Thyroid gland (tissue), 4 donors: ENCODE measurements at regions not wholly inside any gene's neighbourhood (a gene's known extent, or its start where the extent isn't known, plus 50 kb on each side); places are given as distances from the start of the nearest gene placed in this dataset.
"Not testable (repeated sequence)": the region's sequence is repeated elsewhere in the genome, so short reads cannot be mapped to it uniquely, and the experiment has no call there.

Experiments
- DNase-seq, 2 donors: peaks; one replicate each; pipeline ENCODE4 v3.0.0-alpha.2; 2019
- H3K27ac ChIP-seq, 3 donors: fragments of 200-600 bp; sonication (generic); 1 replicate in 2 of 3; 2 replicates in 1 of 3; pipeline ENCODE4 v1.5.1; 2016 to 2019; ENCODE audit warnings: mild to moderate bottlenecking in 1 of 3, moderate library complexity in 1 of 3
- H3K27me3 ChIP-seq: fragments of 200-600 bp; sonication (generic); one replicate; pipeline ENCODE4 v1.5.1; 2019
- H3K36me3 ChIP-seq, 2 donors: fragments of 200-600 bp; sonication (generic); one replicate each; pipeline ENCODE4 v1.5.1; 2016 to 2019
- H3K4me1 ChIP-seq, 2 donors: fragments of 200-600 bp; sonication (generic); one replicate each; pipeline ENCODE4 v1.5.1; 2017 to 2019
- H3K4me3 ChIP-seq, 3 donors: fragments of 200-600 bp; sonication (generic); replicated peaks in 1 of 3; 1 replicate in 2 of 3; 2 replicates in 1 of 3; pipeline ENCODE4 v1.5.1; 2016; ENCODE audit warnings: mild to moderate bottlenecking in 1 of 3
- H3K9me3 ChIP-seq: fragments of 200-600 bp; sonication (generic); one replicate; pipeline ENCODE4 v1.5.1; 2017
- CTCF ChIP-seq, 6 experiments: fragments of 200-600 bp in 3 of 6; fragments of 450-650 bp in 3 of 6; sonication (generic) in 3 of 6; IDR thresholded peaks; one replicate each; pipeline ENCODE4 v1.5.1; 2016 to 2019; ENCODE audit warnings: antibody characterized with exemption in 6 of 6, mild to moderate bottlenecking in 2 of 6, inconsistent platforms in 1 of 6, moderate library complexity in 1 of 6
- POLR2A ChIP-seq, 2 donors: fragments of 450-650 bp; IDR thresholded peaks; one replicate each; pipeline ENCODE4 v1.6.1; 2017; ENCODE audit warnings: antibody characterized with exemption in 2 of 2, mild to moderate bottlenecking in 2 of 2, moderate library complexity in 1 of 2
- WGBS, 2 donors: methylation state at CpG; one replicate each; pipeline ENCODE4 v1.1.5; 2017; 5-methylcytosine and 5-hydroxymethylcytosine counted together
- intact Hi-C: fragments of 100-400 bp; cut with DNase I; formaldehyde crosslinking; loops from one replicate; pipeline ENCODE4 v1.15.1; 2023

DNA sequence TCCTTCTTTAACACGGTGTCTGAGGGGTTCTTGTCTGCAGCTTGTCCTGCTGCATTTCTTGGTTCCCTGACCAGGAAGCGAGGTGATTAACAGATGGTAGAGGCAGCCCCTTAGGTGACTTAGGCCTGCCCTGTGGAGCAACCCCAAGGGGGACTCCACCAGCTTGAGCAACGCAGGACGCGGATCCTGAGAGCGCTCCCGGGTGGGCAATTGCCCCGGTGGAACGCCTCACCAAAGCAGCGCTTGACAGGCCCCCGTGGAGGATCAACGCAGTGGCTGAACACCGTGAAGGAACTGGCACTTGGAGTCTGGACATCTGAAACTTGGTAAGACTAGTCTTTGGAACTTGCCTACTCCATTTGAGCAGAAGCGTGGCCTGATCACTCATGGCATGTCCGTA is 272.9 kb upstream of the ATXN7L3B start:
- H3K9me3 ChIP-seq: no peaks in the 10 kb centered on the region
- 92 to 93% methylated on average over 15 of the region's 15 CpGs for WGBS, 2 donors
- H3K4me1 ChIP-seq: no peaks in the 10 kb centered on the region
- H3K27ac ChIP-seq: no peak overlapping the region
- intact Hi-C loops: no loop called here
- H3K4me3 ChIP-seq: no peak overlapping the region
- H3K36me3 ChIP-seq: no peaks in the 10 kb centered on the region
- TF ChIP-seq CTCF (IDR thresholded peaks at IDR 0.05): no peak
- no peak for TF ChIP-seq POLR2A (IDR thresholded peaks at IDR 0.05)
- DNase-seq: no peak
- H3K27me3 ChIP-seq: no peaks in the 10 kb centered on the region

GRCh38 chr12:74269355-74269754 is 268.3 kb upstream of the ATXN7L3B start:
- H3K36me3 ChIP-seq: not testable (repeated sequence)

DNA sequence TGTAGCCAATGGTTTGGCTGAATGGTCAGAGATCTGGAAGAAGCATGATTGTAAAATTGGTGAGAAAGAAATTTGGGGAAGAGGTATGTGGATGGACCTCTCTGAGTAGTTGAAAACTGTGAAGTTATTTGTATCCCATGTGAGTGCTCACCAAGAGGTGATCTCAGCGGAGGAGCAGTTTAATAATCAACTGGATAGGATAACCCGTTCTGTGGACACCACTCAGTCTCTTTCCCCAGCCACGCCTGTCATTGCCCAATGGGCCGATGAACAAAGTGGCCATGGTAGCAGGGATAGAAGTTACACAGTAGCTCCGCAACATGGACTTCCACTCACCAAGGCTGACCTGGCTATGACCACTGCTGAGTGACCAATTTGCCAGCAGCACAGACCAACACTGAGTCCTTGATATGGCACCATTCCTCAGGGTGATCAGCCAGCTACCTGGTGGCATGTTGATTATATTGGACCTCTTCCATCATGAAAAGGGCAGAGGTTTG is 257.4 kb upstream of the ATXN7L3B start:
- WGBS, 2 donors: 85 to 93% methylated on average over 4 to 5 of the region's 5 CpGs
- intact Hi-C loops: no loop called here
- no peaks in the 10 kb centered on the region for H3K27me3 ChIP-seq
- no peaks in the 10 kb centered on the region for H3K4me1 ChIP-seq
- no peaks in the 10 kb centered on the region for H3K9me3 ChIP-seq
- DNase-seq: no peak
- no peaks in the 10 kb centered on the region for H3K36me3 ChIP-seq
- no peak overlapping the region for H3K27ac ChIP-seq
- no peak for TF ChIP-seq CTCF (IDR thresholded peaks at IDR 0.05)
- no peak for TF ChIP-seq POLR2A (IDR thresholded peaks at IDR 0.05)
- no peak overlapping the region for H3K4me3 ChIP-seq

More at GRCh38 chr12:74269355-74269754, 268.3 kb upstream of the ATXN7L3B start:
- 73 to 84% methylated on average over 8 of the region's 8 CpGs for WGBS, 2 donors
- intact Hi-C loops, H3K27ac ChIP-seq, DNase-seq, H3K9me3 ChIP-seq, H3K4me1 ChIP-seq, H3K27me3 ChIP-seq, H3K4me3 ChIP-seq: not testable (repeated sequence)

GRCh38 chr12:74281401-74282180 is 256.0 kb upstream of the ATXN7L3B start:
- H3K36me3 ChIP-seq, intact Hi-C loops, H3K27me3 ChIP-seq, H3K27ac ChIP-seq, H3K4me3 ChIP-seq, H3K4me1 ChIP-seq, DNase-seq, H3K9me3 ChIP-seq: not testable (repeated sequence)
- 95 to 98% methylated on average over 2 of the region's 2 CpGs for WGBS, 2 donors

GRCh38 chr12:74283646-74284045 is 254.0 kb upstream of the ATXN7L3B start:
- H3K27me3 ChIP-seq: no peaks in the 10 kb centered on the region
- H3K36me3 ChIP-seq: no peaks in the 10 kb centered on the region
- H3K4me1 ChIP-seq: no peaks in the 10 kb centered on the region
- TF ChIP-seq CTCF (IDR thresholded peaks at IDR 0.05) (no peak), POLR2A (IDR thresholded peaks at IDR 0.05) (no peak)
- intact Hi-C loops: no loop called here
- DNase-seq: no peak
- H3K4me3 ChIP-seq: no peak overlapping the region
- H3K27ac ChIP-seq: no peak overlapping the region
- 85 to 91% methylated on average over 4 of the region's 4 CpGs for WGBS, 2 donors
- H3K9me3 ChIP-seq: no peaks in the 10 kb centered on the region

DNA sequence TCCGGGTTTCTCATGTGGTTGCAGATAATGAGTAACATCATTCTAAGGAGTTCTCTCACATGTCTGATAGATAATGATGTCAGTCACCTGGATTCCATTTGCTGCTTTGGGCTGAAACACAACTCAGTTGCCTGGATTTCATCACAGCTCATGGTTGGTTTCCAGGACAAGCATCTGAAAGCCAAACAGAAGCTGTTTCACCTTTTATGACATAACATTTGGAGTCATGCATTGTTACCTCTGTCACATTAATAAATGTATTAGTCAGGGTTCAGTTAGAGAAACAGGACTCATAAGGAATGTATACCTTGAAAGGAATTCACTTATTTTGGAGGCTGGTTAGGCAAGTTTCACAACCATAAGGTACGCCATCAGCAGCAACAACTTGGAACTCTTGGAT is 251.9 kb upstream of the ATXN7L3B start:
- DNase-seq: no peak
- Histone ChIP-seq H3K36me3 (no peaks in the 10 kb centered on the region), H3K4me1 (no peaks in the 10 kb centered on the region), H3K27ac (no peak overlapping the region), H3K9me3 (no peaks in the 10 kb centered on the region), H3K27me3 (no peaks in the 10 kb centered on the region), H3K4me3 (no peak overlapping the region)
- TF ChIP-seq CTCF (IDR thresholded peaks at IDR 0.05) (no peak), POLR2A (IDR thresholded peaks at IDR 0.05) (no peak)
- intact Hi-C loops: no loop called here
- WGBS, 2 donors: 79 to 93% methylated on average over 2 of the region's 2 CpGs
